IPS-NIHi11 (cell line): ENCODE measurements at regions not wholly inside any gene's neighbourhood (a gene's known extent, or its start where the extent isn't known, plus 50 kb on each side); places are given as distances from the start of the nearest gene placed in this dataset.
"Not testable (repeated sequence)": the region's sequence is repeated elsewhere in the genome, so short reads cannot be mapped to it uniquely, and the experiment has no call there.

Experiments
- DNase-seq: peaks from one replicate; pipeline ENCODE4 v3.0.0; 2012; ENCODE audit warnings: mixed read lengths, low spot score

DNA sequence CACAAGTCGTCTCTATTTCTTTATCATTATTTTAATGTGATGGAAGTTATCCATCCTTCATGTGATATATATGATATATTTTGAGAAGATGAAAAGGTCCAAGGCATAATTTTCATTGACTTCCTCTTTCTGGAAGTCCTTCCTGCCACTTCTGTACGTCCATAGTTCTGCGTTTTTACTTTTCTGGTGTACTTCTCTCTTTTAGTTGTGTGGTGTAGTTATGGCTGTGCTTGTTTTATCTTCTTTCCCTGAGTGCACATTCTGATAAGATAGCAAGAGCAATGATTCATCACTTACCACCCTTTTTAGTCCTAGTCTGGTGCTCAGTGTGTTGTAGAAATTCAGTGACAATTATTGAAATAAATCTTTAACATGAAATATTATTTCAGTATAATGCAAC is 231.3 kb upstream of the FERD3L start:
- DNase-seq = no peak

DNA sequence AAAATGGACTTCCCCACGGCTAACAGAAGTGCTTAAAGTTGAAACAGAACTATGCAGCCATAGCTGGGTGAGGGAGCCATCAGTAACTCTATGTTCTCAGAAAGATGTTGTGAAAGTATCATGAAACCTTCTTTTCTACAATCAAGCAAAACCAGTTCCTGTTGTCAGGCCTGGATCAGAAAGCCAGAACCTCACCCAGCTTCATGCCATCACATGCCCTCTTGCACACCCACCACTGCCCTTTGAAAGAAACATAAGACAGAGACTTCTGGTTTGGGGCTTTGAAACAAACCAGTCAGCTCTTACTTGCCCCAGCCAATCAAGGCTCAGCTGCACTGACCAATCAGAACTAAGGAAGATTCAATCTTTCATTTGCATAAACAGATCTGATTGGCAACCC is 230.8 kb upstream of the FERD3L start:
- no peak for DNase-seq

DNA sequence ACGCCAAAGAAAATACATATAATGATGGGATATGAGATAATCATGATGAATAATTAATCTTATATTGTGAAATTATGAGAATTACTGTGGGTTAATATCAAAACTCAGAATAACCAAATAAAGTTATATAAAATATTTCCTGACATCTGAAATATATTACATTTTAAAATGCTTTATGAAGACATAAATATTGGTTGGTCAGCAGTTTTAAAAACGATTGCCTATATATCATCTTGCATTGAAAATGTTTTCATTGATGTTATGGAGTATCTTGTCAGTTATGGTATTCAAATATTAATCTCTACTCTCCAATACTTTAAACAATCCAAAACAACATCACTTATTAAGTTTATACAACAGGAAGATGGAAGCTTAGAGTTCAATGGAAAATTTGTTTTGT is 228.1 kb upstream of the FERD3L start:
- DNase-seq = no peak

DNA sequence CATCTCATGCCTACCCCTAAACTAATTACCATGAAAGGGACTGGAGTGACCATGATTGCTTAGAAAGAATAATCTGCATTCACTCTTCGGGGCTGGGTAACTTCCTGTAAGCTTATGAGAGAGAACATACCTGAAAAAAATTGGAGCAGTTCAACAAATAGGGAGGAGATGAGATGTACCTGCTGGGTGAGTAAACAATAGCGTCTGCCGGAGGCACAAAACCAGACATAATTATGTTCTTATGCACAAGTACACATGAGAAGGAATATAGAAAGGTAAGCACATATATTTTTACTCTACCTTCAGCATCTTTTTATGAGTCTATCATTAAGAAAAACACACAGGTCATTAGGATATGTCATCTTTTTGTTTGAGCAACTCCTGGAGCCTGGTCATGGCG is 224.6 kb upstream of the FERD3L start:
- no peak for DNase-seq

DNA sequence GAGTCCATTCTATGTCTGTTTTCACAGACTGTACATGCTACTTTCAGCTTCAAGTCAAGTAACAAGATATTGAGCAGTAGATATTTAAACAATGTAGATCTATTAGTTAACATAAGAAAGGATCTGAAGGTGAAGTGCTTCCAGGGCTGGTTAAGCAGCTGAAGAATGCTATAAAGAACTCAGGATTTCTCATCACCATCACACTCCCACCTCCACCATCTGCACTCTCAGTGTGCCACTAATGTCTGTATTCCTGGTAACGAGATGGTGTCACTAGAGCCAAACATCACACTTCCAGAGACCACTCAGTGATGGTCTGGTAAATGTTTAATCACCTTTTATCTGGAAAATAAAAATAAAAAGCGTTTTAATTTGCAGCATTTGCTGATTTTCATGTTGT is 224.0 kb upstream of the FERD3L start:
- DNase-seq = no peak

DNA sequence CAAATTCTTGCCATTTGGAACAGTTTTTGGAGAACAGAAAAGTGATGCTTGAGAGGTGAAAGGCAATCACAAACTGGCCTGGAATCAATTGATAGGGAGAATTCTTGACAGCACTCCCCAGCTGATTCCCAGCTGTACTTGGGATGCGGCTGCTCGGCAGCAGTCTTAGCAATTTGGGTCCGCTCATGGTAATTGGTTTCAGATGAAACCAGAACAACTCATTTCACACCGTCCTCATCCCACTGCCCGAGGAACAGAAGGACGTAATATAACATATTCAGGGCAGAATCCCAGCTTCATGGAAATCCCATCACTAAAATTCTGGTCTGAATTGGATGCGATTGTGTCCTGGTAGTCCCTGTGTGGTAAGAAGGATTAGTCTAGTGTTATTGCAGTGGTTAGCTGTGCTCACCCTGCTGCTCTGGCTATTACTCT is 223.3 kb upstream of the FERD3L start:
- DNase-seq = no peak

DNA sequence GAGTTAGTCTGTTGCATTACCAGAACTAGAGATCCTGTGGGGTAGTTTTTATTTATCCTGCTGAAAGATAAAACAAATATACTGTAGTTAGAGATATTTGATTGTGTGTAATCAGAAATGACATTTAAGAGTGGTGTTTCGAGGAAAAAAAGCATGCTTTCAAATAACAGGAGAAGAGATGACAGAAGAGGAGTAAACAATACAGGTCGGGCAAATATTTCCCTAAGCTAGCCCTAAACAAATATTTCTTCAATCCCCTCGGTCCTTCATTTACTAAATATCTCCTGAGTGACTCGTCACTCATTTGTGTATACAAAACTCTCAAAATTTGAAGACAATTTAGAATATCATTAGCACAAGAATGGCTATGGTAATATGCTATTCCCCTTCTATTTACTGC is 219.7 kb upstream of the FERD3L start:
- DNase-seq = no peak

DNA sequence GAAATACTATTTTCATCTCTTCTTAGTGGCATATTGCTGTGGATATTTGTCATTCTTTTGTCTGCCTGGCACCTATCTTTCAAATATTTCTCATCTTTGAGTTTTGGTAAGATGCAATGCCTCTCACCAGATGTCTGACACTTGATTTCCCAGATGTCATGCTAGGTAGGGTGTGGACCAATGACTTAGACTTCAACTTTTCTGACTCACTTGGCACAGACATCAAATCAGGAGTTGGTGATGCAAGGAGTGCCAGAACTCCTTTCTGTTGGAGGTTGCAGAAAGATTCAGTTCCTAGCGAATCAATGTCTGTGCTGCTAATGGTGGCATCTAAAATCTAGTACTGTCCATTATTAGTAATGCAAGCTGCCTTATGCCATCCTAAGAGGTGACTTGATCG is 216.9 kb upstream of the FERD3L start:
- no peak for DNase-seq

DNA sequence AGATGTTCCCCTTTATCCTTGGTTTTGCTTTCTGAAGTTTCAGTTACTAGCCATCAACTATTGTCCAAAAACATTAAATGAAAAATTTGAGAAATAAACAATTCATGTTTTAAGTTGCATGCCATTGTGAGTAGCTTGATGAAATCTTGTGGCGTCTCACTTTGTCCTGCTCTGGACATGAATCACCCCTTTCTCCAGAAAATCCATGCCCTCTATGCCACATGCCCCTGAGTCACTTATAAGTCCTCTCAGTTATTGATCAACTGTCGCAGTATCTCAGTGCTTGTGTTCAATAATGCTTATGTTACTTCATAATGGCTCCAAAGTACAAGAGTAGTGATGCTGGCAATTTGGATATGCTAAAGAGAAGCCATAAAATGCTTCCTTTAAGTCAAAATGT is 208.0 kb upstream of the FERD3L start:
- DNase-seq = no peak

DNA sequence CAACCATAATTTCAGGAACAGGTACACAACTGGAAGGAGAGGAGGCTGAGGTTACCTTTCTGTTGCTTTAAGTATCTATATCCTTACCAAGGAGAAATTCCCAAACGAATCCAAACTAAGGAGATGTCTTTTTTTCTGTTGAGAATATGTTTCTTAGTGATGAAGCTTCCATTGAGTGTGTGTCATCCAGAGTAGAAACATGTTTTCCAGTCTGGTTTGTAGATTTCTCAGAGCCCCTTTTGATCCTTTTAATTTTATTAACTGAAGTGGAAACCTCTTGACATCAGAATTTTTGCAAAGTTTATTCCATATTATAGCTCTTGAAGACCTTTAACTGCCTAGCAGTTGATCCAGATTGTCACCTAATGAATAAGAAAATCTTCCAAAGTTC is 207.1 kb upstream of the FERD3L start:
- DNase-seq = no peak

DNA sequence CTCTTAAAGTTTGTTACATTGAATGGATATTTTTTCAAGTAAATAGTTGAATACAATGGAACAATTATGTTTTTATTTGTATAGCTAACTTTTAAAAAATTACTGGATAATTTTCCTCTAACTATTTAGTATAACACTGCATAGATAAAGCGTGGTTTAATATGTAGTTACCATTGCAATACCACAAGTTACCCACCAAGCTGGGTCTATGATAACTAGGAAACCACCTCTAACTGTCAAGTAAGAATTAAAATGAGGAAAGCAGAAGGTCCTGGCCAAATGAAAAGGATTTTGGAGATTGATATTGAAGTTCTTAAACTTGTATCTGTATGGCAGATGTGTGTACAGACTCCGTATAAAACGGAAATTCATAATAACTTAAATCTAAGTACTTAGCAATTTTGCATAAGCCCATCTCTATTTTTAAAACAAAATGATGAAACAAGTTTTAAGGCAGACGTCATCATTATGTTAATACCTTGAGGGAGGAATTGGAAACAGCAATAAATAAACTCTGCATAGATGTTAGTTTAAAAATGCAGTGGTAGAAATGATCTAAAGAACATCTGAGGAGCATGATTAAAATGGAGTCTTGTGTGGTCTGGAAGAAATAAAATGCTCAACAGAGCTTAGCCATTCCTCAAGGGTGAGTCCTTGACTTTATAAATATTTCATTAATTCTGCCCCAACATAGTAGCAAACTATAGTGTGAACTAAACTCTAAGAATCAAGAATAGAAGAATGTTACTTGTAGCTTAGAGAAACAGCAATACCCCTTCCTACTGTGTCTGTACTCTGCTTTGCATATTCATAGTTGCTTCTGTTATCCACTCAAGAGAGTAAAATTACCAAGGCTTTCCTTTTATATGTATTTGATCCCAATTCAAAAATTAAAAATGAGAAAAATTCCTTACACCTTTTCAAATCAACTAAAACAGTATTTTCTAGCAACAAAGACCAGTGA is 206.4 kb upstream of the FERD3L start:
- no peak for DNase-seq

DNA sequence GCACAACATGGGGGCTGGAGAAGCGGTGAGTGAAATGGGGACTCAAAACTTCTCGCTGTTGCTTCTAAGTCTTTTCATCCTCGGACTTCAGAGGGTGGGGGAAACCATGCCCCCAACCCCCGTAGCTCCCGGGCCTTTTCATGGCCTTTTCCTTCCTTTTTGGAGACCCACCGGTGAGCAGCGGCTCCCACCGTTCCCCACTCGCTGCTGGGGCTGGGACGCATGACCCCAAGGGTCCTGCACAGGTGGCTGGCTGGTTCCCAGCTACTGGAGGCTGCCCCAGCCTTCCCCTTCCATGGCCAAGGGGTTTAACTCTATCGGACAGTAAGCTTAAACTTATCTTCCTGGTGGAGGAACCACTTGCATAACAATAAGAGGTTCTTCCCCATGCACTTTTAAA is 194.3 kb upstream of the FERD3L start:
- no peak for DNase-seq

DNA sequence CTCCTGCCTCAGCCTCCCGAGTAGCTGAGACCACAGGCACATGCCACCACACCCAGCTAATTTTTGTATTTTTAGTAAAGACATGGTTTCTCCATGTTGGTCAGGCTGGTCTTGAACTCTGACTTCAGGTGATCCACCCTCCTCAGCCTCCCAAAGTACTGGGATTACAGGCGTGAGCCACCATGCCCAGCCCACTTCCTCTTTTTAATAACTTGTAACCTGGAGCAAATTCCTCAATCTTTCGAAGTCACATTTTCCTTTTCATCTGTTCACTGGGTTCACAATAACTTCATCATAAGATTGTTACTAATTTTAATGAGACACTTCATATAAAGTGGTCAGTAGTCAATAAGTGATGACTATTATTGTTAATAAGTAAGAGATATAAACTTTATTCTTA is 193.3 kb upstream of the FERD3L start:
- DNase-seq = not testable (repeated sequence)

DNA sequence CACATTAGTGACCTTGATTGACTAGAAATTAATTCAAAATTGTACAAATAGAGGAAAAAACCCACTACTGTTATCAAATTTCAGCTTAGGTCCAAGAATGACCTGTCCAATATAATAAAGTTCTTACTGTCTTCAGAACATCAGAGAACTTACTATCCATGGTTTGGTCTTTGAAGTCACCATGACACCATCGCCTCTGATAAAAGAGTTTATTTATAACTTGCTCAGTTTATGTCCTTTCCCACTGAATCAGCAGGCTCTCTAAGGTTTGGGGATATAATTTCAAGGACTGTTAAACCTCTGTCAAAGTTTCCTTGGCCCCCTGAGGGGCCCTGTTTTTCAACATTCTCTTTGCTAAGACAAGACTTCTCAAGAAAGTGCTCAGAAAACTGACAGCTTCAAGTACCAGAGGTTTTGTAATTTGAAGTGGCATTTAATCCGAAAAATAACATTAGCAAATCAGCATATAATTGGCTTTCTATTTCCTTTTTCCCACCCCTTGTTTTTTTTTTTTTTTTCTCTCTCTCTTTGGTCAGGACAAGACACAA is 191.7 kb upstream of the FERD3L start:
- DNase-seq = no peak

DNA sequence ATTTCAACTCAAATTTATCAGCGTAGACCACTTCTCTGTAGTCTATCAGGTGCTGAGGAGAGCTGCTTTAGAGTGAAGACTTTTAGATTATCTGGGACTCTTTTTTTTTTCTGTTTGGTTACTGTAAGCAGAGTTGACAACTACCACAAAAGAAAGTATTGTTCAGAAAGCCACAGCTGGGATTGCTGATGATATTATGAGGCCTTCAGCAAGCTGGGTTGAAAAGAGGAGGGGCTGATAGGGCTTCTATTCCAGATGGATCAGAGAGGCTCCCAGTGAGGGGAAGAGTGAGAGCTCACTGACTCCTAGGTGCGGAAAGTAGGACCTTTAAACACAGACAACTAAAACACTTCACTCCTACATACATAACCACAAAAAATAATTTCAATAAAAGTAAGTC is 188.5 kb upstream of the FERD3L start:
- no peak for DNase-seq

DNA sequence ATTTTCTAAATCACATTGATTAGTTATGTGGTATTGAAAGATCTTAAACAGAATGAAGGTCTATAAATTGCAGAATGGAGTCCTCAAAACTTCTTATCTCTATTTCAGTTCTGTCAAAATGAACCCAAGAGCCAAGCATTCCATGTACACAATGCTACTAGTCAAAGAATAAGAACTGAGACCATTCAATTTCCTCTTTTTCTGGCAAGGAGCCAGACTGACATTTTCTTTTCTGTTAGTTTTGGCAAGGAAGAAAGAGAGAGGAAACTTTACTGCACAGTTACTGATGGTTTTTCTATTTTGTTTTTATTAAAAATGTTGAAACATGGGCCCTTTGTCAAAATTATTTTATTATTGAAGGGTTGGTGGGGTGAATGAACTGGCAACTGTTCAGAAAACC is 181.8 kb upstream of the FERD3L start:
- DNase-seq = no peak

DNA sequence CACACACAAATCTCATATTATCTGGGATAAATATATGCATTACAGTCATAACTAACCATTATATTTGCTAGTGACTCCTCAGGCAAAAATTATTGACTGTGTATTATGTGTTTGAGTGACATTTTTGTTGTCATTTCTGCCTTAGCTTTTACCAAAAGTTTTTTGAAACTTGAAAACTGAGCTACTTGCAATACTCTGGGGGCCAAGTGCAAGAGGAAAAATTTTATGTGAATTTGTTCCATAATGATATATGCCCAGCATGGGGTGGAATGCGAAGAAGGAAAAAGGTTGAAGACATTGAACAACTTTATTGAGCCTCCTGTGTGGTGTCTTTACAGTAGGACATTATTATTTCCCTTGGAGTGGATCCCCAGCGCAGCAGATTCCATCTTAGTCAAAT is 176.8 kb upstream of the FERD3L start:
- no peak for DNase-seq

DNA sequence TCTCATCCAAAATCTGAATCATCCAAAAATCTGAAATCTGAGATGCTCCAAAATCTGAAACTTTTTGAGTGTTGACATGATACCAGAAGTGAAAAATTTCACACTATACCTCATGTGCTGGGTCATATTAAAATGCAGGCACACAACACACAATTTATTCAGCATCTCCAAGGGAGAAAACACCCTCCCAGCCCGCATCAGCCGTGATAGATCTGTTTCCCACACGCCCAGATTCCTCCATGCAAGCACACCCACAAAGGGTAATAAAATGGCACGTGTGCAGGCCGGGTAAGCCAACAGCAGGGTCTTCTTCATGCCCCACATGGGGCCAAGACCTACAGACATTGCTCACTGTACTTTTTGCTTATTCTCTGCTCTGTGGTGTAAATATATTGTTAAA is 173.1 kb upstream of the FERD3L start:
- DNase-seq = no peak

DNA sequence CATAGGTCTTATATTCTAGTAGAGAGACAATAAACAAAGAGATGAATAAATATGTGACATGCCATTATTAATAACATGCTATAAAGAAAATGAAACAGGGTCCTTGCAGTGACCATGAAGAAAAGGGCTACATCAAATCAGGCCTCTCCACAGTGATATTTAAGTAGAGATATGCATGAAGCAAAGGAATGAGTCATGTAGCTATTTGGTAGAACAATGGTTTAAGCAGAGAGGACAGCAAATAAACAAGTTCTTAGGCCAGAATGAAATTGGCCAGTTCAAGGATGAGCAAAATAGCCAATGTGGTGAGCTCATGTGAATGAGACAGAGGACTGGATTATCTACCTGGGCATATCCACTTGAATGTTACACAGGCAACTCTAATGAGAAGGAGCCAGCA is 172.2 kb upstream of the FERD3L start:
- no peak for DNase-seq

DNA sequence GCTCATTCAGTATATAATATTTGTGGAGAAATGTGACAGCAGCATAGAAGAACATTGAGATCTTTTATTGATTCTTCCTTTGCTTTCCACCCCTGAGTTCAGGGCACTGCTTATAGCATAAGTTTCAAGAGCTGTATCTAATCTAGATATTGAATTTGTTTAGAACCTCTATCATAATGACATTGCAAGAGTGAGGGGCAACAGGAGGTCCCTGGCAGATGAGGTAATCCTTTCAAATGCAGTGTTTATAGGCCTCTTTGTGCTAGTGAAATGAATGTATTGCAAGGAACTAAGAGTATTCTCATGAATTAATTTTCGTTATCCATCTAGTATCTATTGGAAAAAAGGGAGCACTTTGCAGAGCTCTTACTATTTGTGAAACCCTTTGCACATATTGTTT is 167.2 kb upstream of the FERD3L start:
- no peak for DNase-seq

DNA sequence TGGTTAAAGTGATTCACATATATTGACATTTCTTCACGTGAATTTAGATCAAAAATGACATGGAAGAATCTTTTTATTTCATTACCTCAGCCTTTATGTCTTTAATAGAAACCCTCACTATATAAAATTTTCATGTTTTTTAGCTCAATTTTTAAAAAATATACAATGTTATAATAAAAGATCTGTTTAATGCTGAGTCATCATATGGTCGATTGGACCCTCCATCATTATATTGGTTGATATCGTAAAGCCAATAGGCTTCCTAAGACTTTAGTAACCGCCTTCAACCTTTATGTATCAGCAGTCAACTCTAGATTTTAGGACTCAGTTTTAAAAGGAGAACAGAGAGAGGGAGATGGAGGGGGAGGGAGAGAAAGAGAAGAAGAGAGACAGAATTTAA is 162.3 kb upstream of the FERD3L start:
- DNase-seq = no peak

DNA sequence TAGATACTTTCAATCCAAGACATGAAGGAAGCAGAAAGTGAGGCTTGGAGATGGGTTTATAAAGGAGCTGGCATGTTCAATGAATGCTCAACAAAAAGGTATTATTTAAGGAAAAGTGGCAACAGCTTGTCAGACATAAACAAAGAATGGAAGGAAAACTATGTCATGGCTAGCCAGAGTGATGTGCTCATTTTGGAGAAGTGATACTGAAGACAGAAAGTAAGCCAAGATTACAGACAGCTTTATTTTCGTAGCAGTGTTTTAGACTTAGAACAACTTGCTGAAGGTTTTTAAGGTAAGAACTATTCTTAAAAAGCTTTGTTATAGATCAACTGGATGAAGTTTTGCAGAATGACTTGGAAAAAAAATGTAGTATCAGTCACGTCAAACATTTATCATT is 160.5 kb upstream of the FERD3L start:
- DNase-seq = no peak

DNA sequence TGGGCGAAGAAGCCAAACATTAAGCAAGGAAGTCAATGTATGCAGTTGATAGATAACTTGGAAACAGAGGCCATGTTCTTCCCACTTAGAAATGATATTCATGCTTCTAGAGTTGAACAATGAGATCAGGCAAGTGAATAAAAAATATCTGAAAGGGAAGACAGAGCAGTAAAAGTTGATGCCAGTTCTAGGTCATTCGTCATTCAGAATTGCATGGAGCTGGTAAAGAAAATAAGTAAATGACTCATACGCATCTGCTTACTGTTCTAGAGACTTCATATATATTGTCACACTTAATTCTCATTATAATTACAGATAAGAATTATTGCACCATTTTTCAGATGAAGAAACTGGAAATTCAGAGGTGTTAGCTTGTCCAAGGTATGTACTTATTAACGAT is 158.9 kb upstream of the FERD3L start:
- no peak for DNase-seq

DNA sequence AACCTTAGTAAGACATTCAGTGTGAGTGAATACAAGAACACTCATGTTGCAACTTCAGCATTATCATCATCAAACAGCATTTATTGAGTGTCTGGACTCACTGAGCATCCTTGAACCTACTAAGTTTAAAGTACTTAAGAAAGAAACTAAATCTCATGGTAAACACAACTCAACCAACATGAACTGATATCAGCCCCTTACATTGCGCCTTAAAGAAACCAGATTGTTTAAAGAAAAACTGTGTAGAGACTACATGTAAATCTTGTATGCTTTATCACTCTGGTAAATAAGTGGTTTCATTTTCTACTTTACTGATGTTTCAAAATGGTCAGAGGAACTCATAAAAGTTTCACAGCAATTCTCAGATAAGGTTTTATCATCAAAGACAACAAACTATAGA is 157.5 kb upstream of the FERD3L start:
- no peak for DNase-seq
